NOMO-1 treated with DMSO at 0.1 percent for 48 hours (cell line): ENCODE measurements at regions not wholly inside any gene's neighbourhood (a gene's known extent, or its start where the extent isn't known, plus 50 kb on each side); places are given as distances from the start of the nearest gene placed in this dataset.
"Not testable (repeated sequence)": the region's sequence is repeated elsewhere in the genome, so short reads cannot be mapped to it uniquely, and the experiment has no call there.

Experiments used
- DNase-seq: peaks from one replicate; lab custom pipeline; 2025; ENCODE audit not compliant: unreplicated experiment; lab: John Stamatoyannopoulos, UW

GRCh38 chr7:149637911-149638565 lies 135.3 kb downstream of the ZNF467 start:
- no peak for DNase-seq

- no peak for DNase-seq
These were observed 137.6 kb downstream of the ZNF467 start for GRCh38 chr7:149635561-149636329.

- DNase-seq, result no peak
These were observed 136.7 kb upstream of the ZNF746 start for GRCh38 chr7:149633976-149634945.

- DNase-seq, result not testable (repeated sequence)
These were observed 130.9 kb upstream of the ZNF746 start for GRCh38 chr7:149628361-149629149.

GRCh38 chr7:149627911-149628310 lies 130.3 kb upstream of the ZNF746 start:
- no peak for DNase-seq

- DNase-seq, result no peak
These were observed 129.4 kb upstream of the ZNF746 start for GRCh38 chr7:149626972-149627371.

- peak; percentile 25 for DNase-seq
These were observed 128.4 kb upstream of the ZNF746 start for GRCh38 chr7:149625947-149626392.

GRCh38 chr7:149625340-149625946 lies 127.8 kb upstream of the ZNF746 start:
- DNase-seq, result peak; percentile 23

- peak; percentile 73 for DNase-seq
These were observed 127.1 kb upstream of the ZNF746 start for GRCh38 chr7:149624419-149625339.

GRCh38 chr7:149624006-149624405 lies 126.4 kb upstream of the ZNF746 start:
- DNase-seq, result no peak

GRCh38 chr7:149623262-149623997 lies 125.8 kb upstream of the ZNF746 start:
- not testable (repeated sequence) for DNase-seq

- DNase-seq, result no peak
These were observed 125.0 kb upstream of the ZNF746 start for GRCh38 chr7:149622444-149623210.

GRCh38 chr7:149621776-149622175 lies 124.2 kb upstream of the ZNF746 start:
- DNase-seq, result no peak

GRCh38 chr7:149620961-149621360 lies 123.4 kb upstream of the ZNF746 start:
- DNase-seq, result no peak

- DNase-seq, result no peak
These were observed 119.3 kb upstream of the ZNF746 start for GRCh38 chr7:149616898-149617297.

- no peak for DNase-seq
These were observed 118.2 kb upstream of the ZNF746 start for GRCh38 chr7:149615690-149616270.

- no peak for DNase-seq
These were observed 112.9 kb upstream of the ZNF746 start for GRCh38 chr7:149610441-149611011.
